Prostate gland (tissue), 2 donors: ENCODE measurements at regions not wholly inside any gene's neighbourhood (a gene's known extent, or its start where the extent isn't known, plus 50 kb on each side); places are given as distances from the start of the nearest gene placed in this dataset.

Source experiments
- CTCF ChIP-seq, 4 experiments: fragments of 200-600 bp in 2 of 4; fragments of 450-650 bp in 2 of 4; sonication (generic) in 2 of 4; IDR thresholded peaks; 1 replicate in 3 of 4; 2 replicates in 1 of 4; pipeline ENCODE4 v1.5.1; 2016 to 2019; ENCODE audit warnings: antibody characterized with exemption in 4 of 4, mild to moderate bottlenecking in 2 of 4, moderate library complexity in 2 of 4
- POLR2A ChIP-seq: fragments of 450-650 bp; IDR thresholded peaks from one replicate; pipeline ENCODE4 v1.6.1; 2016; ENCODE audit warnings: antibody characterized with exemption, mild to moderate bottlenecking
- POLR2AphosphoS5 ChIP-seq: sonication (generic); formaldehyde crosslinking; IDR thresholded peaks from one replicate; pipeline ENCODE4 v1.6.1; 2017; ENCODE audit warnings: antibody characterized with exemption

DNA sequence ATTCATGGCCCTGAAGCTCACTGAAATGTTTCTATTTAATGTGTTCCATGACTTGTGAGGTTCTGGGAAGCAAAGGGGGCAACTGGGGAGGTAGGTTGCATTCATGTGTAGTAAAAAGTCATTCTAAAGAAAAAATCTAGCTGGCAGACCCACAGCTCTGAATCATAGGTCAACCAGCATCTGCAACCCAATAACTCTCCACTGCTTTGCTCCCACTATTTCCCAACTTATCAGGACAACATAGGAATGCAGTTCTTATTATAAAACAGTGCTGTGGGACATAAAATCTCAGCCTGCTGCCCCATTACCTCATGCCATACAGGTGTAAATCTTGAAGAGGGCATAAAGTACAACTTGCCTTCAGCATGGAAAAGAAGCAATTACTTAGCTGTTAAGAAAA, 576.1 kb upstream of the PTBP2 start:
- TF ChIP-seq CTCF (IDR thresholded peaks at IDR 0.05) = no peak
- no peak for TF ChIP-seq POLR2A
- no peak for TF ChIP-seq POLR2AphosphoS5
